Stimulated activated CD8-positive, alpha-beta memory T cell treated with anti-CD3 and anti-CD28 coated beads, Interleukin-2, amount 100 ng/mL, for 1 hour (primary cell): ENCODE measurements at regions not wholly inside any gene's neighbourhood (a gene's known extent, or its start where the extent isn't known, plus 50 kb on each side); places are given as distances from the start of the nearest gene placed in this dataset.
"Not testable (repeated sequence)": the region's sequence is repeated elsewhere in the genome, so short reads cannot be mapped to it uniquely, and the experiment has no call there.

Experiments used
- DNase-seq, 2 donors: peaks; one replicate each; pipeline ENCODE4 v3.0.0-alpha.2; 2020; ENCODE audit warnings: low read depth in 2 of 2

DNA sequence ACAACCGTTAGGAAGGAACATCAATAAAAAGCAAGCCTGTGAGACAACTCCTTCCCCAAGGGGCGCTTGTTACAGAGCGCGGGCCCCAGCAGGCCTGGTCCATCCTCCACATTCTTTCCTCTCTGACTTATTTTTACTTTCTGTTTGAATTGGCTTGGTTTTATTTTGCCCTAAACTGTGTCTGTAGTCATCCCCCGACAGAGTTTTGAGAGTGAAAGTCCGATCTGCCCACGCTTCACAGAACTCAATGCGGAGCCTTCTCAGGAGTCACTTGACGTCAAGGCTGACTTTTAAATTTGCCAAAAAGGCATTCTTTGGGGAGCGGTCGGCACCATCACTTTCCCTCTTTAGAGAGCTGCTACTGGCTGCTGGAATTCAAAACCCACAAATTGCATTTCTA, 150.1 kb upstream of the KLF6 start:
- DNase-seq = no peak

GRCh38 chr10:3933733-3934132, 148.7 kb upstream of the KLF6 start:
- no peak for DNase-seq

DNA sequence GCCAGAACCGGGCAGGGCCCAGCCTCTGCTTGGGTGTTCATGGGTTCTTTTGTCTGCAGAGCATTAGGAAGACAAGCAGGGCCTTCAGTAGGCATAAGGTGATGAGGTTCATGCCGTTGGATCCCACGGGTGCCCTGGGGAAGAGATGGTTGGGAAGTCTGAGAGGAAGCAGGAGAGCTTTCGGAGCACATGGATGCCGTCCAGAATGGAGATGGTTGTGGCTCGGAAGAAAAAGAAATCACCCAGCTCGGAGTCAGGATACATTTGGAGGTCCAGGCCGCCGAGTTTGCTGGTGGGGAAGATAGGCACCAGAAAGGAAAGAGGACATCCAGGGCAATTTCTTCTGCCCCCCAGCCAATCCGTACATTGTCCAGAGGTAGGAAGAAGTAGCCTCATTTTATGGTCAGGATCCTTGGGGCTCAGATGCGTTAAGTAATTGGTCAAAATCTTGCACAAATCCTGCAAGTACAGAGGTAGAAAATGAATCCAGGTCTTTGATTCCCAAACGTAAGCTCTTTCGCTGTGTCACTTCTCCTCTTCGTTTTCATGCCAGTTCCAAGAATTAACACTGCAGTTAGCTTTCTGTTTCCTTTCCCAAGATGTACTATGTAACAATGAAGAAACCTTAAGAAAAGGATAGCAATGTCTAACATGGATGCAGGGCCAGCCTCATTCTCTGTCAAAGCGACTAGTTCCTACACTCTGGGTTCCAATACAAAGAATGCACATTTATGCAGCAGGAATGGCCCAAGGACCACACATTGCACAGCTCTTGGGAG, 147.8 kb upstream of the KLF6 start:
- DNase-seq = no peak

DNA sequence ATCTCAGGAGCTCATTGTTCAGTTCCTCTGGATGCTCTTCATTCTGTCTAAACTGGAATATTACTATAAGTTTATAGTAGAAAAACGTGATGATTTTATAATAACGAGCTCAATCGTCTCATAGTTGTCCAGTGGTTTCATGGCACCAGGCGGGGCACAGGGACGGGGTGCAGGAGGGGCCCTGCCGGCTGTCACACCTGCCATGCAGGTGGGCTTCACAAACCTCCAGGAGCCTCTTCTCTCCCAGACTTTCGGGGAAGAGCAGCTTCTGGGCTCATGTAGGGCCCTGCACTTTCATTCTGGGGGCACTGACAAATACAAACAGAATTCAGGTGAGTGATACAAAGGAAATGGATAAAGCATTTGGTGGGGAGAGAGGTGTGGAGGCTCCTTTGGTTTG, 146.9 kb upstream of the KLF6 start:
- no peak for DNase-seq

- DNase-seq = no peak
Observed at GRCh38 chr10:3931224-3931623, 146.2 kb upstream of the KLF6 start.

DNA sequence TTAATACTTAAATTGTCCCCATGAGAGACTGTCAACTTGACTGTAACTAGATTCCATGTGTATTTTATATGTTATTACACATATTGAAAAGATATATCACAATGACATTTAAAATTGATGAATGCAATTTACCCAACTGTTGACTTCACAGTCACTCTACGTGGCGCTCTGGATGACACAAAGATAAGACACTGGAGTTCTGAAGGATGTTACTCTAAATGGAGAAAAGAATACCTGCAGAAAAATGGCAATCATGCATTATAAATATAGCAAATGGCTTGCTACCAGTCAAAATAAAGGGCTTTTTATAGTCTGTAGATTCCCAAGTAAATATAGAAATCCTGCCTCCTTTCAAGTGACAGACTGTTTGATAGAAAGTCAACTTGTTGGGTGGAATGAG, 143.6 kb upstream of the KLF6 start:
- no peak for DNase-seq

DNA sequence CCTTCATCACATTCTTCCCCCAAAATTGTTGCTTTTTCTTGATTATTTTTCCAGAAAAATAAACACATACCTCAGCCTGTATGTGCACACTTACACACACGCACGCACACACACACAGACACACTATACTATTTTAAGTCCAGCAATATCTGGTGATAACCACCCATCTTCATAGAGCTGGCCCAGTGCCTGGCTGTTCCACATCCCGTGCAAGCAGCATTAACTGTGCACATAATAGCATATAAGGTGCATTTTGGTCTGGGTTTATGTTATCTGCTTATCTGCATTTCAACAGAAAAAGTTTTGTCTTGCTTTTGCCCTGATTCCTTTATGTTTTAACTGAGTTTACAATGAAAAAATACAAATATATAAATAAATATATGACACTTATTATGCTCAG, 143.1 kb upstream of the KLF6 start:
- DNase-seq = no peak

GRCh38 chr10:3926675-3927525, 141.9 kb upstream of the KLF6 start:
- no peak for DNase-seq

DNA sequence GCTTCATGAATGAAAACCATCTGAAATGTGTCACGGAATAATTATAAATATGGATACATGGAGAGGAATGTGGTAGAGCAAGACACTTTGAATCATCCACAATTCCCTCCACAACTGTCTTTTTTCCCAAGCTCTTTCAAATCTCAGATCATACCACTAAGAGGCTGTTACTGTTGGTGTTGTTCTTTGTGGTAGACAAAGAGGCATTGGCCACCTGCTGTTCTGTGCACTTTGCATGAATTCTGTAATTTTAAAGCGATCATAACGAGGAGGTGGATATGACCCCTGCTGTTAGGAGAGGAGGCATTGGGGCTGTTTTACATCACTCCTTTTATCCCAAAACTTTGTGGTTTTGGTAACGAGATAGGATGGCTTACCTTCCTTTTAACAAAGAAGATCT, 141.2 kb upstream of the KLF6 start:
- DNase-seq = no peak

GRCh38 chr10:3925184-3925583, 140.2 kb upstream of the KLF6 start:
- DNase-seq = no peak

DNA sequence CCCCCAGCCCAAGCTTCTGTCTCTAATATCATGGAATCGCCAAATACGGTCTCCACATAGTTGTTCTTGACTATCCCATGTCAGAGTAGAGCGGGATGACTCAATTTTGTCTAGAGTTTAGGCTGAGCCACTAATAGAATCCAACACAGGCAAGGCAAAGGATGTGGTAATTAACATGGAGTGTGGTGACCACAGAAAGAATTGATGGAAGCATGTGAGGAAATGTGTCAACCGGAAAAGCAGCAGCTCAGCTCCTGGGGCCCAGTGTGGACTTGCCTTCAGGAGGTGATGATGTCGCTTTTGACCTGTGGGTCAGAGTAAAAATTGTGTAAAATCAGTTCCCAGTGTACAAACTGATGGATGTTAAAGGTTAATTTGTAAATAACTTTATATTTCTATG, 139.3 kb upstream of the KLF6 start:
- no peak for DNase-seq

- no peak for DNase-seq
Observed at GRCh38 chr10:3923033-3923432, 138.0 kb upstream of the KLF6 start.

DNA sequence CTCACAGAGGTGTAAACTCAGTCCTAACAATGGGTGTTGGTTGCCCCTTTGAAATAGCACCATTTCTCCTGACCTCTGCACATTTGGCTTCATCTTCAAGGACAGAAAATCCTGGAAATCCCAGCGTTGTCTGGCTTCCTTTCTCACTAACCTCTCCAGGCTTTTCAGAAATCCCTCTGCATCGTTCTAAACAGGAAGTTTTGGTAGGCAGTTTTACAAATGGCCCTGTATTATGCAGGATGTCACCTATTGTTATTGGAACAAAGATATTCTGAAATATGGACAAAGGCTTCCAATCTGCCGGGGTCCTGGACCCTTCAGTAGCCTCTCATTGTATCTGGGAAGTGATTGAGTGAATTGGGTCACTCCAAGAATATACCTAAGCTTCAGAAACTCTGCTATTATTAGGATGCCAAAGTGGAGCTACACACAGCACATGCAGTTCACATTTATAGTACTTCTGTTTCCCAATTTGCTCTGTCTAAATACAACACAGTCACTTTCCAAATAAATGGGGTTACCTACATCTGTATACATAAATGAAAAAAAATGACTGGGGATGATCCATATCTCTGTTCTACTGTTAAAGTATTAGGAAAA, 134.8 kb upstream of the KLF6 start:
- no peak for DNase-seq

GRCh38 chr10:3917392-3917791, 132.4 kb upstream of the KLF6 start:
- not testable (repeated sequence) for DNase-seq

DNA sequence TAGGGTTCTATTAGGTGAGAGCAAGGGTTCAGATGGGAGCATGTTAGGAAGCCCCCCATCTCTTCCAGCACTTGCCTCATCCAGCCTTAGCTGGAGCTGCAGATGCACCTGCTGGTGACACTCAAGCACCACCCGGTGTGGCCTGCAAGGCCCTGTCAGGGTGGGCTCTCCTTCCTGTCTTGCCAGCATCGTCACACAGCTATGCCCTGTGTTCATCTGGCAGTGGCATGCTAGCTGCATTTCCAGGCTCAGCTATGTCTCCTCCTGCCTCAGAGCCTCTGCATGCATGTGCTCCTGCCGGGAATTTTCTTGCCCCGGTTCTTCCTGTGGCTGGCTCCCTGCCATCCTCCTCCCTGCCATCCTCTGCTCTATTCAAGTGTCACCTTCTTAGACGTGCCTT, 129.7 kb upstream of the KLF6 start:
- no peak for DNase-seq

GRCh38 chr10:3911713-3912442, 126.9 kb upstream of the KLF6 start:
- no peak for DNase-seq

- no peak for DNase-seq
Observed at GRCh38 chr10:3911241-3911640, 126.2 kb upstream of the KLF6 start.

GRCh38 chr10:3909339-3909738, 124.3 kb upstream of the KLF6 start:
- no peak for DNase-seq

DNA sequence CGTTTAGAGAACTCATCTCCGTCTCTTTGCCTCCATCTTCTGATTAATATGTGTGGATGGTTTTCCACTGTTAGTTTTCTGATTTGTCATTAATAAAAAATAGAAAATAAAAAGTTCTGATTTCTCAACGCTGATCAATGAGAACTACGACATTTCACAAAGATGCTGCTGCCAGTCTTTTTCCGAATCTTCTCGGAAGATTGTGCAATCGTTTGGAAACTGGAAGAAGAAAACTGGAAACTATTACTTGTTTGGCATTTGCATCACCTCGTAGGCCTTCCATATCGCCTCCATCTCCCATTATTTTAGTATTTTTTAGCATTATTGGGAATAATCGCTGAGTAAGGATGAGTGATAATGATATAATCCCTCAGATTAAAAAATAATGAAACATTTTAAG, 123.2 kb upstream of the KLF6 start:
- no peak for DNase-seq

- DNase-seq = no peak
Observed at GRCh38 chr10:3907514-3907913, 122.5 kb upstream of the KLF6 start.

- DNase-seq = no peak
Observed at GRCh38 chr10:3906511-3907111, 121.6 kb upstream of the KLF6 start.
